ENCODE measurements at regions not wholly inside any gene's neighbourhood (a gene's known extent, or its start where the extent isn't known, plus 50 kb on each side); places are given as distances from the start of the nearest gene placed in this dataset.

- no peak for TF ChIP-seq YY1 (IDR thresholded peaks at IDR 0.05; ENCODE audit: insufficient read depth, insufficient read length)
- no peak for TF ChIP-seq ZNF274 (IDR thresholded peaks at IDR 0.05; ENCODE audit: low read depth, low read length)
- TF ChIP-seq SUZ12 (IDR thresholded peaks at IDR 0.05; ENCODE audit: extremely low read depth, insufficient read depth, insufficient read length) = no peak
Observed at GRCh38 chr13:87954091-87954490, 282.9 kb downstream of the SLITRK5 start.
